HG03280 (cell line): ENCODE measurements at regions not wholly inside any gene's neighbourhood (a gene's known extent, or its start where the extent isn't known, plus 50 kb on each side); places are given as distances from the start of the nearest gene placed in this dataset.
A peak's percentile ranks its signal among the peaks of the same experiment; 100 is the strongest.
"Not testable (repeated sequence)": the region's sequence is repeated elsewhere in the genome, so short reads cannot be mapped to it uniquely, and the experiment has no call there.

ENCODE experiments used
- ATAC-seq: cut with Tn5 transposase; IDR thresholded peaks from one replicate; pipeline ENCODE4 v1.9.1; 2021; ENCODE audit warnings: mild to moderate bottlenecking, moderate library complexity; ENCODE audit not compliant: unreplicated experiment

- ATAC-seq, result no peak
Measured at GRCh38 chr3:8112587-8112986, 389.0 kb upstream of the LMCD1 start.

GRCh38 chr3:8113626-8114025 is 388.0 kb upstream of the LMCD1 start:
- ATAC-seq, result no peak

- ATAC-seq, result no peak
Measured at GRCh38 chr3:8128686-8129085, 372.9 kb upstream of the LMCD1 start.

- ATAC-seq, result no peak
Measured at GRCh38 chr3:8136553-8136952, 365.1 kb upstream of the LMCD1 start.

GRCh38 chr3:8143186-8143585 is 358.4 kb upstream of the LMCD1 start:
- no peak for ATAC-seq

GRCh38 chr3:8145661-8146060 is 356.0 kb upstream of the LMCD1 start:
- no peak for ATAC-seq

GRCh38 chr3:8147711-8148110 is 353.9 kb upstream of the LMCD1 start:
- ATAC-seq, result no peak

- ATAC-seq, result no peak
Measured at GRCh38 chr3:8152821-8153418, 348.7 kb upstream of the LMCD1 start.

- ATAC-seq, result no peak
Measured at GRCh38 chr3:8153800-8154199, 347.8 kb upstream of the LMCD1 start.

- no peak for ATAC-seq
Measured at GRCh38 chr3:8154617-8155016, 347.0 kb upstream of the LMCD1 start.

- no peak for ATAC-seq
Measured at GRCh38 chr3:8156138-8156537, 345.5 kb upstream of the LMCD1 start.

GRCh38 chr3:8156831-8157230 is 344.8 kb upstream of the LMCD1 start:
- ATAC-seq, result no peak

GRCh38 chr3:8157640-8158039 is 344.0 kb upstream of the LMCD1 start:
- ATAC-seq, result no peak

GRCh38 chr3:8164145-8164544 is 337.5 kb upstream of the LMCD1 start:
- no peak for ATAC-seq

- no peak for ATAC-seq
Measured at GRCh38 chr3:8166014-8166413, 335.6 kb upstream of the LMCD1 start.

GRCh38 chr3:8170971-8171508 is 330.6 kb upstream of the LMCD1 start:
- ATAC-seq, result no peak

GRCh38 chr3:8173892-8174291 is 327.7 kb upstream of the LMCD1 start:
- no peak for ATAC-seq

- not testable (repeated sequence) for ATAC-seq
Measured at GRCh38 chr3:8176759-8177483, 324.7 kb upstream of the LMCD1 start.

GRCh38 chr3:8178516-8178915 is 323.1 kb upstream of the LMCD1 start:
- not testable (repeated sequence) for ATAC-seq

- no peak for ATAC-seq
Measured at GRCh38 chr3:8182904-8183303, 318.7 kb upstream of the LMCD1 start.

- ATAC-seq, result peak; percentile 68
Measured at GRCh38 chr3:8183627-8184026, 318.0 kb upstream of the LMCD1 start.

- no peak for ATAC-seq
Measured at GRCh38 chr3:8186213-8186612, 315.4 kb upstream of the LMCD1 start.
